Astrocyte of the spinal cord (primary cell): ENCODE measurements at regions not wholly inside any gene's neighbourhood (a gene's known extent, or its start where the extent isn't known, plus 50 kb on each side); places are given as distances from the start of the nearest gene placed in this dataset.

Experiments
- DNase-seq: peaks from one replicate; pipeline ENCODE4 v3.0.0; 2011; ENCODE audit warnings: low read depth, low spot score
- H3K4me3 ChIP-seq: 2 replicates; pipeline ENCODE4 v1.5.1; 2011; ENCODE audit warnings: low read depth, mild to moderate bottlenecking, low read length, moderate library complexity
- CTCF ChIP-seq: IDR thresholded peaks from 2 replicates; pipeline ENCODE4 v1.5.1; 2012; ENCODE audit warnings: low read depth, mild to moderate bottlenecking, low read length, inconsistent platforms
- in situ Hi-C: cut with HindIII; loops from 2 replicates; pipeline ENCODE4 v1.10.0; 2017; ENCODE audit warnings: low sequenced_read_pairs

GRCh38 chr11:13205486-13205885 is 72.1 kb upstream of the BMAL1 start:
- no peak overlapping the region for H3K4me3 ChIP-seq
- DNase-seq, result no peak
- TF ChIP-seq CTCF, result no peak
- in situ Hi-C loops, result no loop called here

DNA sequence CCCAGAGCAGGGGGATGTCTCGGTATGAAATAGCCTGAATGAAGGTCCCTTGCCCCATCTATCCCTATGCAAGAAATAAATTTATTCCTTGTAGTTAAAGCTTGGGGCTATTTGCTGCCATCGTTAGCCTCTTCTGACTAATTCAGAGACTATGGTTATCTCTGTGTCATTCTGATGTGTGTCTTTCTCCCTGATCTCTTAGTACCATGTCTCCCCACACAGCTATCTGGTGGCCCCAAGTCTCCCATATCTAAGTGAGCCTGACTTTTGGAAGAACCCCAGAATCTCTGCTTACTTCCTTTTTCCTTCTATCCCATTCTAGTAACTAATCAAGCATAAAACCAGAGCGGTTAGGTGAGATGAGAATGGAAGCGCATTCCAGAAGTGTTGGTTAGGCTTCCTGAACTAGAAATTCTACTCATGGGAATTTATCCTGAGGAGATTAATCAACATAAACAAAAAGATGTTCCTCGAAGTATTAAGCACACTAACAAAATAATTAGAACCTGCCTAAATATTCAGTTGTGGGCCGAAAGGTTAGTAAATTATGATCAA is 71.4 kb upstream of the BMAL1 start:
- no peak overlapping the region for H3K4me3 ChIP-seq
- in situ Hi-C loops, result no loop called here
- DNase-seq, result no peak
- no peak for TF ChIP-seq CTCF

DNA sequence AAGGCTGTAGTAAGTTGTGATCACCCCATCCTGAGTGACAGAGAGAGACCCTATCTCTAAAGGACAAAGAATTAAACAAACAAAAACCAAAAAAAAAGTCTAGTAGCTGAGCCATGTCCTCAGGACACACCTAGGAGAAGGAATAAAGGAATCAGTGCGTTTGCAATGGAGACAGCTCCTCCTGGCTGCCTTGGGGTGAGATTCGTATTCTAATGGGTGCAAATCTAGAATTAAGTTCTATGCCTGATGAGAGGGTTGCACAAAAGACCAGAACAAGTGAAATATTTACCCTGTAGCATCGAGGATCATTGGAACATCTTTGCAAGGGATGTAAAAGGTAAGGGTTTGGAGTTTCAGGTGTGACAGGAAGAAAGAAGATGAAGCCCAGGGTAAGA is 70.3 kb upstream of the BMAL1 start:
- TF ChIP-seq CTCF, result peak; percentile 28
- in situ Hi-C loops, result no loop called here
- DNase-seq, result no peak
- no peak overlapping the region for H3K4me3 ChIP-seq

GRCh38 chr11:13207665-13208594 is 69.7 kb upstream of the BMAL1 start:
- in situ Hi-C loops, result no loop called here

DNA sequence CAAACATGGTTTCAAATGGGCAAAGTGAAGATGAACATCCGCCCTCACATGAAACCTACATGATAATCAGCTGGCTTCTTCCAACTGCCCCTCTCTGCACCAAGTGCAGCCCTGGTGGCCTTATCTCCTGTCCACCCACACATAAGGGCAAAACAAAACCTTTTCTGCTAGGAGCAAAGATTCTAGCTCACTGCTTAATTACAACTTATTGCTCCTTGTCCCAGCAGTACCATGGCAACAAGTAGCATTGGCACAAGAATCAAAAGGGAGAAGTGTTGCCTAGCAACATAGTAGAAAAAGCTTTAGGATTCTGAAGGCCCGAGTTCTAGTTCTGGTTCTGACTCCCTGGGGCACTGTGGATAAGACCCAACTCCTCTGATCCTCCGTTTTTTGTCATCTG is 68.7 kb upstream of the BMAL1 start:
- no peak for DNase-seq
- TF ChIP-seq CTCF, result no peak
- H3K4me3 ChIP-seq, result no peak overlapping the region
- in situ Hi-C loops, result no loop called here

More at GRCh38 chr11:13207665-13208594, 69.7 kb upstream of the BMAL1 start:
- H3K4me3 ChIP-seq, result peak overlapping the region; percentile 16
- no peak for TF ChIP-seq CTCF
- DNase-seq, result peak; percentile 87

DNA sequence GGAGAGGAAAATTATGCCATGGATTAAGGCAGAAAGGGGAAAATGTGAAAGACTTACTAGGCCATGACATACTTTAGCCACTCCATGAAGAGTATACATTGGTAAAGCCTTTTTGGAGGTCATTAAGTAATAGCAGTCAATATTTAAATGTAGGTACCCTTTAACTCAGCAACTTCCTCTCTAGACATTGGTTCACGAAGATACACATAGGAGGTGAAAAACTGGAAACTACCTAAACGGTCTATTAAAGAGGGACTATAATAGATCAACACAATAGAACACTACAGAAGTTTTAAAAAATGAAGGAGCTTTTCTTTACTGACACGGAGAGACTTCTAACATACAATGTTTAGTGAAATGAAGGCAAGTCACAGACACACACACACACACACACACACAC is 68.2 kb upstream of the BMAL1 start:
- no peak overlapping the region for H3K4me3 ChIP-seq
- TF ChIP-seq CTCF, result no peak
- in situ Hi-C loops, result no loop called here
- no peak for DNase-seq
